ENCODE measurements at regions not wholly inside any gene's neighbourhood (a gene's known extent, or its start where the extent isn't known, plus 50 kb on each side); places are given as distances from the start of the nearest gene placed in this dataset.

GRCh38 chr15:62835762-62836161 lies 206.8 kb upstream of the TPM1 start:
- no peak for TF ChIP-seq CTCF (IDR thresholded peaks at IDR 0.05)
- Mint-ChIP-seq H3K27me3 (ENCODE audit: unreplicated experiment) (no peaks in the 10 kb centered on the region), H3K4me3 (ENCODE audit: unreplicated experiment) (no peak overlapping the region), H3K4me1 (ENCODE audit: unreplicated experiment) (peaks cover 12% of the 10 kb centered on the region), H3K27ac (ENCODE audit: unreplicated experiment) (no peak overlapping the region), H3K9me3 (ENCODE audit: unreplicated experiment) (no peaks in the 10 kb centered on the region), H3K36me3 (ENCODE audit: unreplicated experiment) (peaks cover 12% of the 10 kb centered on the region)
- DNase-seq (ENCODE audit: extremely low spot score, unreplicated experiment): no peak

GRCh38 chr15:62840526-62841268 lies 201.8 kb upstream of the TPM1 start:
- Mint-ChIP-seq H3K4me3 (ENCODE audit: unreplicated experiment) (no peak overlapping the region), H3K9me3 (ENCODE audit: unreplicated experiment) (no peaks in the 10 kb centered on the region), H3K36me3 (ENCODE audit: unreplicated experiment) (peaks cover 12% of the 10 kb centered on the region), H3K27me3 (ENCODE audit: unreplicated experiment) (no peaks in the 10 kb centered on the region), H3K27ac (ENCODE audit: unreplicated experiment) (no peak overlapping the region), H3K4me1 (ENCODE audit: unreplicated experiment) (peaks cover 59% of the 10 kb centered on the region)
- DNase-seq (ENCODE audit: extremely low spot score, unreplicated experiment): no peak
- no peak for TF ChIP-seq CTCF (IDR thresholded peaks at IDR 0.05)

GRCh38 chr15:62841269-62841628 lies 201.3 kb upstream of the TPM1 start:
- Mint-ChIP-seq H3K9me3 (ENCODE audit: unreplicated experiment) (no peaks in the 10 kb centered on the region), H3K36me3 (ENCODE audit: unreplicated experiment) (peaks cover 9% of the 10 kb centered on the region), H3K4me1 (ENCODE audit: unreplicated experiment) (peaks cover 64% of the 10 kb centered on the region), H3K27me3 (ENCODE audit: unreplicated experiment) (no peaks in the 10 kb centered on the region), H3K27ac (ENCODE audit: unreplicated experiment) (no peak overlapping the region), H3K4me3 (ENCODE audit: unreplicated experiment) (no peak overlapping the region)
- DNase-seq (ENCODE audit: extremely low spot score, unreplicated experiment): no peak
- no peak for TF ChIP-seq CTCF (IDR thresholded peaks at IDR 0.05)

- H3K4me3 Mint-ChIP-seq (ENCODE audit: unreplicated experiment): no peak overlapping the region
- no peak for DNase-seq (ENCODE audit: extremely low spot score, unreplicated experiment)
- H3K9me3 Mint-ChIP-seq (ENCODE audit: unreplicated experiment): no peaks in the 10 kb centered on the region
- H3K27ac Mint-ChIP-seq (ENCODE audit: unreplicated experiment): no peak overlapping the region
- peaks cover 7% of the 10 kb centered on the region for H3K36me3 Mint-ChIP-seq (ENCODE audit: unreplicated experiment)
- no peaks in the 10 kb centered on the region for H3K27me3 Mint-ChIP-seq (ENCODE audit: unreplicated experiment)
- TF ChIP-seq CTCF (IDR thresholded peaks at IDR 0.05): no peak
- H3K4me1 Mint-ChIP-seq (ENCODE audit: unreplicated experiment): peaks cover 72% of the 10 kb centered on the region
These were observed 200.5 kb upstream of the TPM1 start for GRCh38 chr15:62841891-62842559.

GRCh38 chr15:62843311-62843710 lies 199.2 kb upstream of the TPM1 start:
- TF ChIP-seq CTCF (IDR thresholded peaks at IDR 0.05): no peak
- Mint-ChIP-seq H3K9me3 (ENCODE audit: unreplicated experiment) (no peaks in the 10 kb centered on the region), H3K4me1 (ENCODE audit: unreplicated experiment) (peaks cover 73% of the 10 kb centered on the region), H3K27me3 (ENCODE audit: unreplicated experiment) (no peaks in the 10 kb centered on the region), H3K27ac (ENCODE audit: unreplicated experiment) (no peak overlapping the region), H3K4me3 (ENCODE audit: unreplicated experiment) (no peak overlapping the region), H3K36me3 (ENCODE audit: unreplicated experiment) (peaks cover 7% of the 10 kb centered on the region)
- no peak for DNase-seq (ENCODE audit: extremely low spot score, unreplicated experiment)

All from osteocyte (in vitro differentiated cells).